ENCODE measurements at regions not wholly inside any gene's neighbourhood (a gene's known extent, or its start where the extent isn't known, plus 50 kb on each side); places are given as distances from the start of the nearest gene placed in this dataset.

GRCh38 chr1:233730380-233730779 is 116.5 kb downstream of the KCNK1 start:
- TF ChIP-seq CTCF (tag by site-specific recombination; IDR thresholded peaks at IDR 0.05) (no peak), WT1 (tag by site-specific recombination; IDR thresholded peaks at IDR 0.05) (no peak), ZNF692 (tag by site-specific recombination; IDR thresholded peaks at IDR 0.05) (no peak), ZNF174 (tag by site-specific recombination; IDR thresholded peaks at IDR 0.05) (no peak)

All from HEK293 (cell line).